ENCODE measurements at regions not wholly inside any gene's neighbourhood (a gene's known extent, or its start where the extent isn't known, plus 50 kb on each side); places are given as distances from the start of the nearest gene placed in this dataset.
"Not testable (repeated sequence)": the region's sequence is repeated elsewhere in the genome, so short reads cannot be mapped to it uniquely, and the experiment has no call there.

DNA sequence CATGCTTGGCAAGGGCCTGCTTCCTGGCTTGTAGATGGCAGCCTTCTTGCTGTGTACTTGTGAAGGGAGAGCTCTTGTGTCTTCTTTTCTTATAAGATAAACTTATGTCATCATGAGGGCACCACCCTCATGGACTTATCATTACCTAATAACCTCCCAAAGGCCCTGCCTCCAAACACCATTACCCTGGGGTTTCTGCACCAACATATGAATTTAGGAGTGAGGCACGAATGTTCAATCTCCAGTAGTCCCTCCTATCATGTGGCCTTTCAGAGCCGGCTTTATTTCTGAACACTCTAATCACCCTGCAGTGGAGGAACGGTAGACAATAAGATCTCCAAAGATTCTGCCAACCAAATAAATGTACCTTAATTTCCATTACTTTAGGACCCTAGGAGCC lies 144.3 kb downstream of the ABCC12 start:
- DNase-seq (ENCODE audit: low read depth in 3 of 3, low spot score in 2 of 3), result no peak

DNA sequence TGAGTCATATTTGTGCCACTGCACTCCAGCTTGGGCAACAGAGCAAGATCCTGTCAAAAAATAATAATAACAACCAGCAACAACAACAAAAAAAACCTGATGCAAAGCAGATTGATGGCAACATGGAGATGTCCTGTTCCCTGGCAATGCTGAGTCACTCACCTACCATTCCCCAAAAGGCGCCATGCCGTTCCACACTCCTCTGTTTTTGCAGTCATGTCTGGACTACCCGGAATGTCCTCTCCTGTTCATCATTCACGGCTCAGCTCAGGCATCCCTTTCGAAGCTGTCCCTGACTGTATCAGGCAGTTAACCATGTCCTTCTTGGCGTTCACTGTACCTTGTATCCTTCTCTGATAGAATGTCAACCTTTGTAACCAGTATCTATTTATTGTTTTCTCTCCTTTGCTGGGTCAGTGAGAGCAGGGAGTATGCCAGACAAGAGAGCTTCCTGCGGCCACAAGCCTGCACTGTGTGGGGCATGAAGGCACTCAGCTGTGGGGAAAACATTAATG lies 147.7 kb downstream of the ABCC12 start:
- no peak for DNase-seq (ENCODE audit: low read depth in 3 of 3, low spot score in 2 of 3)

DNA sequence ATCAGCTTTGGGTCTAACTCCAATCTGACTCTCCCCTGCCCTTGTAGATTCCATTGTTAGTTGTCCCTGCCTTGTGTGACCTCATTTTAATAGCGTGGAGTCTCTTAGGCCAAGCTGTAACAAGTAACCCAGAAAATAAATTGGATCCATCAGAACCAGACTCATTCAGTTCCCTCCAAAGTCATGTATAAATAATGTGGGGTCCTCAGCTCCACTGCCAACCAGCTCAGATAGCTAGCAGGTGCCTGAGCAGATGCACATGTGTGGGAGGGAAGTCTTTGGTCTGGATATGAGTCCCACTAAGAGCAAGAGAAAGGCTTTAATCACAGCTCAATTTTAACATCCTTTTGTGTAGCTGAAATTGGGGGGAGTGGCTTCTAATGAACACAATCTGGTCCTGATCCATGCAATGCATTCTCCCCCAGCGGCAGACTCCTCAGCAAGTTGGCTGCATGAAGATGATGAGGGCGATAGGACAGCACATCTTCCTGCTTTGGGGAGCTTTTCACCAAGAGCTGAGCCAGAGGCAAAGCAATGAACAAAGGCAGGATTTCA lies 151.6 kb downstream of the ABCC12 start:
- DNase-seq (ENCODE audit: low read depth in 3 of 3, low spot score in 2 of 3), result no peak

DNA sequence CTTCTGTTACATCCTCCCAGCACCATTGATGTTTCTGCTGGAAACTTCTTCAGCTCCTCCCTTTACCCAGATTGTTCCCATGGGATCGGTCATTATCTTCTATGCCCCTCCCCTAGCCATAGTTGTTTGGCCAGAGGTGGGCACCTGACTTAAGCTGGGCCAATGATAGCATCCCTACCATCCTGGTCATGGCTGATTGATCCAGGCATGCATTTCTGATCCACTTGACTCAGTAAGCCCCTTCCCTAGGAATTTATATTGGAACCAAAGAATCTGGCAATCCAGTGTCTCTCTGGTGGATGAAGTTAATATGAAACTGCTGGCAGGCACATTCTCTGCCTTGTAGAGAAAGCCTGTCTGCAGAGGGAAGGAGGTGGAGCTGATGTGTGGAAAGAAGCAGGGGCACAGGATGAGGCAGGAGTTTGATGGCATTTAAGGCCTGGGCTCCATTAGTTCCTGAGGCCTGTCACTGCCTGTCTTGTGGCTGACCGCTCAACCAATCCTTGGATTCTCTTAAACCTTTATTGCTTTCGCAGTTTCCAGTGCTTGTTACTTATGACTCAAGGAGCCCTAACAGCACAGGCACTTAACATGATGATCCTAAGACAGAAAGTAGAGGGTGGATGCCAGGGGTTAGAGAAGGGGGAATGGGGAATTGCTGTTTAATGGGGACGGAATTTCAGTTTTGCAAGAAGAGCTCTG lies 152.4 kb downstream of the ABCC12 start:
- no peak for DNase-seq (ENCODE audit: low read depth in 3 of 3, low spot score in 2 of 3)

DNA sequence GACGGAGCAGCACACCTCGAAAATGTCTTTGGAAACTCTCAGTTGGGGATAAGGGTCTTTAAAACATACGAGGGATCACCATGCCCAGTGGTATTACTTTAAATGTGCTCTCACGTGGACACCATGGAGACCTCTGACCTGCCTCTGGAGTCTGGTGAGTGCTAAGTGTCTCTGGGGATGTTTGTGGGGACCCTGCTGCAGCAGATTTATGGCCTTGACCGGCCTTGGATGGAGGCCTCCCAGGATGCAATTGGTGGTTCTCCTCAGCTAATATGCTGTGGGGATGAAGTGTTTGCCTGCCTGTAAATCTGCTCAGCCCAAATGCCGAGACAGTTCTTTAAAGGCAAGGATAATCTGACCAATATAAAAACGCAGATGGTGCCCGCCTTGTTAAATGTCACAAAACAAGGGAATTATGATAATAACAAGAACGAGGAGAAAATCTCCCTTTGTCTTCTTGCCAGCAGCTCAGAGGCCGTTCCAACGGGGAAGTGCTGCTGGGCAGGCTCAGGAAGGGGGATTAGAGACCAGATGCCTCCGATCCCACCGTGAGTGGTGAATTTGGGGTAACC lies 154.4 kb downstream of the ABCC12 start:
- no peak for DNase-seq (ENCODE audit: low read depth in 3 of 3, low spot score in 2 of 3)

- DNase-seq (ENCODE audit: low read depth in 3 of 3, low spot score in 2 of 3), result no peak
These were observed 155.2 kb downstream of the ABCC12 start for GRCh38 chr16:48000622-48001021.

- DNase-seq (ENCODE audit: low read depth in 3 of 3, low spot score in 2 of 3), result no peak
These were observed 156.2 kb downstream of the ABCC12 start for GRCh38 chr16:47999595-47999994.

- no peak for DNase-seq (ENCODE audit: low read depth in 3 of 3, low spot score in 2 of 3)
These were observed 160.4 kb downstream of the ABCC12 start for GRCh38 chr16:47995354-47995753.

DNA sequence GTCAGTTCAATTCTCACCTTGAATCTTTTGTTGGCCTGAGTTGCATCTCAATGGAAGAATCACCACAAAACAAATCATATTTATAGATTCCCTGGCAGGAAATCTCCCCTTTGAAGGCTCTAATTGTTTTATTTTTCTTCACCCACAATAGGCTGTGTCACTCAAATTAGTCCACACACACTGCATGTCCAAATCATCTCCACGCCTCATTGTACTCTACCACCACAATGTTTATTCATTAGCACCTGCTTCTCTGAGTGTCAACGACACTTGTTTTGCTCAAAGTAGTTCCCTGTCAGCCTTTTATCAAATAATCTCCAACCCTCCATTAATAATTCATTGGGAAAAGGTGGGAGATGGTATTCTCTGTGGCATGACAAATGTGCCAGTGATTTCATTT lies 164.3 kb downstream of the ABCC12 start:
- DNase-seq (ENCODE audit: low read depth in 3 of 3, low spot score in 2 of 3), result no peak

DNA sequence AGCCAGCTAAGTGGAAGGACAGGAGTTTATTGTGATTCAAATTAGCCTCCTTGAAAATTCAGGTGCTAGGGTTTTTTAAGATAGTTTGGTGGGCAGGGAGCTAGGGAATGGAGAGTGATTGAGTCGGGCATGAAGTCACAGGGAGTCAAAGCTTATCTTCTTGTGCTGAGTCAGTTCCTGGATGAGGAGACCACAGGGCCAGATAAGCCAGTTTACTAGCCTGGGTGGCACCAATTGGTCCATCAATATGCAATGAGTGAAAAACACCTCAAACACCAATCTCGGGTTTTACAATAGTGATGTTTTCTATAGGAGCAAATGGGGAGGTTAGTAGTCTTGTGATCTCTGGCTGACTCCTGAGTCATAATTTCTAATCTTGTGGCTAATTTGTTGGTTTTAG lies 165.1 kb downstream of the ABCC12 start:
- no peak for DNase-seq (ENCODE audit: low read depth in 3 of 3, low spot score in 2 of 3)

GRCh38 chr16:47987136-47987535 lies 168.7 kb downstream of the ABCC12 start:
- no peak for DNase-seq (ENCODE audit: low read depth in 3 of 3, low spot score in 2 of 3)

DNA sequence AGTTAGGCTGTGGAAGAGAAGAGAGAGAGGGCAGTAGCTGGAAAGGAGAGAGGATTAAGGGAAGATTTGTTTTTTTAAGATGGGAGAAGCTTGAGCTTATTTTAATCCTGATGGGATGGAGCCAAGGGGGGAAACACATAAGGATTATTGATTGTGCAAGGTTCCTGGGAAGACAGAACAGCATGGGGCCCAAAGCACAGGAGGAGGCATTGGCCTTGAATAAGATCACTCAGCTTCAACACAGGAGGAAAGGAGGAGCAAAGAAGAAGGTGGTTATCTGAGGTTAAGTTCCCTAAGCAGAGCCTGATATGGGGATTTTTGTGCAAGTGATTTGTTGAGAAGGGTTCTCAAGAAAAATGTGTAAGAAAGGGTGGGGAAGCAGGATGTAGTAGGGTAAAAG lies 169.8 kb downstream of the ABCC12 start:
- no peak for DNase-seq (ENCODE audit: low read depth in 3 of 3, low spot score in 2 of 3)

GRCh38 chr16:47984669-47985068 lies 171.1 kb downstream of the ABCC12 start:
- DNase-seq (ENCODE audit: low read depth in 3 of 3, low spot score in 2 of 3), result no peak

DNA sequence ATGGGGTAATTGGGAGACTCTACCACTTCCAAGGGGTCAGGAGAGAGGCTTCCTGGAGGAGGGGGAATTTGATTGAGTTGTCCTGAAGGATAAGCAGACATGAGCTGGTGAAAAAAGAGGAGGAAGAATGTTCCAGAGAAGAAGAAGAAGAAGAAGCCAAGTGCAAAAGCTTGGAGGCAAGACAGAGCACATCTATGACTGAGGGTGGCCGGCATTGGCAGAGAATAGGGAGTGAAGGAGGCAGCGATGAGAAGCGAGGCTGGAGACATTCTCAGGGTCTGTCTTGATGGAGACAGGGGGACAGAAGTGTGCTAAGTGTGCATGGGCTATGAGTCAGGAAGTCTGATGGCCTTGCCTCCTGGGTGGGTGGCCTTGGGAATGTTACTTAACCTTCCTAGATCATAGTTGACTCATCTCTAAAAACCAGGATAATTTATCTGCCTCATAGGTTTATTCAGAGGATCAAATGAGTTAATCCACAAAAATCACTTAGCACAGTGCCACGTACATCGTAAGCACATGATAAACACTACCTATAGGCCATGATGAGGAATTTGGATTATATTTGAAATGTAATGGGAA lies 171.7 kb downstream of the ABCC12 start:
- DNase-seq (ENCODE audit: low read depth in 3 of 3, low spot score in 2 of 3), result no peak

GRCh38 chr16:47980212-47980611 lies 175.6 kb downstream of the ABCC12 start:
- no peak for DNase-seq (ENCODE audit: low read depth in 3 of 3, low spot score in 2 of 3)

DNA sequence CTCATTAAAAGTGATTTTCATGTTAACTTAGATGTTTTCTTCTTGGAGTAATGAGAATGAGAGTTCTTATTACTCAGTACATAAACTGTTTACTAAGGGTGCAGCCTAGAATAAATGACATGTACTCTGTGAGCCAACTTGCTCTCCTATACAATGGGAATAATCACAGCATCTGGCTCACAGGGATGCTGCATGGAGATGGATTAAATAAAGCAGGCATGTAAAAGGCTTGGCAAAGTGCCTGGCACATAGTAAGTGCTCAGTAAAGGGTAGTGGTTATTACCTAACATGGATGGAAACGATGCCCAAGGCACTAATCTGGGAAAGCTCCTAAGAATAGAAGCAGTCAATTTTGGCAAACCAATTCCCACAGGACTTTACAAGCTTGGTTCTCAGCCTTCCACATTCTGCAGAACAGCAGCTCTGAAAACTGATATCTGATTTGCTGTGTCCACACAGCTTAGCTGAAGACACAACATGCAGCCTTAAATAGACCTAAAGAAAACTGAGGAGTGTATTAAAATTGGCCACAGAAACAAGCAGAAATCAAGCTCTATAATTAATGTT lies 176.1 kb downstream of the ABCC12 start:
- DNase-seq (ENCODE audit: low read depth in 3 of 3, low spot score in 2 of 3), result no peak

DNA sequence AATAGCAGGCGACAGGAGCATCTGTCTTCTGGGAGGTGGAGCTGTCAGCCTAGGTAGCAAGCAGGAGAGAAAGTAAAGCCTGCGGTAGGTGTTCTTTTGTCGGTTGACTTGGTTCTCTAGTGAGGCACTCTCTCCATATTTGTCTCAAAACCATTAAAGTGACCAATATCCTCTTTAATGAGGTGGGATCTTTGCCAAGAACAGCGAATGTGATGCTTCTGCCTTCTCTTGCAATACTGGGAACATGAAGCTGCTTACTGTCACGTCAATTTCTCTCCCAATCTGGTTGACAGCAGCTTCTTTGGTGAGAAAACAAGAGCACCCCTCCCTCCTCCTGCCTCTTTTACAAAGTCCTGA lies 176.7 kb downstream of the ABCC12 start:
- no peak for DNase-seq (ENCODE audit: low read depth in 3 of 3, low spot score in 2 of 3)

DNA sequence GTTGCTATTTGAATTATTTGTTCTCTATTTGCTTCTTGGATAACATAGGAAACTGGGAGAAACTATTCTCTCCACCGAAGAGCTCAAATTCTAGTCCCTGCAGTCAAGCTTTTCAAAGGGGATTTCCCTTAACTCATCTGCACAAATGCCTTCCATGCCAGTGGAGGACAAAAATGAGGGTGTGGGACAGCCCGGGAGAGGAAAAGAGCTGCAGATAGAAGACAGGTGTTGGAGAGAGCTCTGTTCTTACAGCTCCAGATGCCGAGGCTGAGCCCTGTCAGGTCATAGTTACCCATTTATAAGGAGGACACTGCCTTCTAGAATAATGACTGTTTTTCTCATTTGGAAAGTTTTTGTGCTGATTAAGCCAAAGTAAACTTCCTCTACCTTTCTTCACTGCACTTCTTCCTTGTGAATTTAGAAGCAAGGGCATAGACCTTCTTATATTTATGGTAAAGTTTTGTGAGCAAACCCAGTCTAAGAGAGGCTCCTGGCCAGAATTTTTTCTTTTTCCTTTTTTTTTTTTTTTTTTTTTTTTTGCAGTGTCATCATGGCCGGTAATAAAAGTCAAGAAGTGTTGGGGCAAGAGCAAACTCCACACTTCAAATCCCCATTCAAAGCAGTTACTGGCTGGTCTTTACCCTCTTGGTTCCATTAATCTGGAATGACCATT lies 177.2 kb downstream of the ABCC12 start:
- no peak for DNase-seq (ENCODE audit: low read depth in 3 of 3, low spot score in 2 of 3)

DNA sequence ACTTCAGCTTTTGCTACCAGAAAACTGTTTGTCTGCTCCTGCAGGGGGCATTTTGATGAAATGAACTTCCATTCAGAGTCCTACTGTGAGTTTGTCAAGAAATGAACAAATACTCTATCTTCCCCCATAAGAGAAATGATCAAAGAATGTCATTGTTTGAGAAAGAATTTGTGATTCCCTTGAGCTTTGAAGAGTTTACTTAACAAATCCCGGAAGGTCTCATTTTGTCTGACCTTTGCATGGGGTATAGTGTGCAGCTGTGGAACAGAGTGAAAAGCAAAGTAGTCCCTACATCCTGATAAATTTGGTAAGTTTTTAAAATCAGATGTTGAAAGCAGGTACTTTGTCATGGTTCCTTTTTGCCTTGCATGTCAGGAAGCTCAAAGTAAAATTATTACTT lies 178.0 kb downstream of the ABCC12 start:
- no peak for DNase-seq (ENCODE audit: low read depth in 3 of 3, low spot score in 2 of 3)

- DNase-seq (ENCODE audit: low read depth in 3 of 3, low spot score in 2 of 3), result no peak
These were observed 179.1 kb downstream of the ABCC12 start for GRCh38 chr16:47976636-47977210.

GRCh38 chr16:47974971-47975370 lies 180.8 kb downstream of the ABCC12 start:
- DNase-seq (ENCODE audit: low read depth in 3 of 3, low spot score in 2 of 3), result not testable (repeated sequence)

All from right renal cortex interstitium (tissue), 3 donors.